ENCODE measurements at regions not wholly inside any gene's neighbourhood (a gene's known extent, or its start where the extent isn't known, plus 50 kb on each side); places are given as distances from the start of the nearest gene placed in this dataset.

DNA sequence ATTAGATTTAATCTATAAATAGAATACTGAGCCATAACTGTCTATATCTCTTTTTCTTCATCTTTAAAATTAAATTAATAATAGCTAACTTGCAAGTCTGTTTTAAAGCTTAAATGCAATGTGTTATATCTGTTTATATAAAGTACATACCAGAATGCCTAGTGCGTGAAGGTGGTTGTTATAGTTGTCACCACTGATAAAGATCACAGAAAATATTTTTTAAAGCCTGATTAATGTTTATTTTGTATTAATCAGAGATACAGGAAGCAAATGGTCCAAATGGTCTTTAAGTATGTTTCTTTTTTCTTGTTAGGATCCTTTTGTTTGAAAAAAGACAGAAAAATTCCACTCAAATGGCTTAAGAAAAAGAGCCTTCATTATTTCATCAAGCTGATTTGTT lies 560.6 kb downstream of the CPS1 start:
- no peaks in the 10 kb centered on the region for H4K20me1 ChIP-seq (ENCODE audit: control insufficient read depth, insufficient read depth, low read depth, low read length)
- no peaks in the 10 kb centered on the region for H3K36me3 ChIP-seq (ENCODE audit: control insufficient read depth, low read length)
- H3K27me3 ChIP-seq (ENCODE audit: control insufficient read depth, low read length): no peaks in the 10 kb centered on the region
- no peak for TF ChIP-seq CTCF (IDR thresholded peaks at IDR 0.05; ENCODE audit: low read depth, low read length, poor library complexity, severe bottlenecking)
- TF ChIP-seq EZH2phosphoT487 (IDR thresholded peaks at IDR 0.05; ENCODE audit: borderline replicate concordance, low read length): no peak
- no peaks in the 10 kb centered on the region for H3K79me2 ChIP-seq (ENCODE audit: control insufficient read depth, low read length)
- H3F3A ChIP-seq (ENCODE audit: control insufficient read depth, insufficient read depth): no peaks in the 10 kb centered on the region
- H3K4me2 ChIP-seq (ENCODE audit: low read length): no peak overlapping the region
- no peaks in the 10 kb centered on the region for H3K4me1 ChIP-seq (ENCODE audit: control insufficient read depth, low read length)
- H3K27ac ChIP-seq (ENCODE audit: low read depth, low read length): no peak overlapping the region
- H3K9me3 ChIP-seq (ENCODE audit: control insufficient read depth, insufficient read depth, low read length): no peaks in the 10 kb centered on the region
- no peak overlapping the region for H3K4me3 ChIP-seq (ENCODE audit: low read length)
- no peaks in the 10 kb centered on the region for H3K9me2 ChIP-seq (replicated peaks; ENCODE audit: control insufficient read depth, low read length)

DNA sequence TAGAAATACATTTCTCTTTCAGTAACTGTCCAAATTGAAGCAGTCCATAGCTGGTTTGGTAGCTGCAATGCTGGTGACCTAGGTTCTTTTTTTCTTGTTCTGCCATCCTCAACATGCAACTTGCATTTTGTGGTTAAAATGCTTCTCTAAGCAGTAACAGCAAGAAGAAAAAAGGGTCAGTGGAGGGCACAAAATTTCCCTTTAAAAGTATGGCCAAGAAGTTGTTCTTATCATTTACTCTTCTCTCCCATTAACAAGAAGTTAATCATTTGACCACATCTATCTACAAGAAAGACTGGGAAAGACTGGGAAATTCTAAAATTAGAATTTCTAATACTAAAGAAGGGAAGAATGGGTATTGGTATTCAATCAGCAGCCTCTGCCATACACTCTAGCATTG lies 569.9 kb downstream of the CPS1 start:
- H3K9me2 ChIP-seq (replicated peaks; ENCODE audit: control insufficient read depth, low read length): no peaks in the 10 kb centered on the region
- H3K79me2 ChIP-seq (ENCODE audit: control insufficient read depth, low read length): no peaks in the 10 kb centered on the region
- no peaks in the 10 kb centered on the region for H3K27me3 ChIP-seq (ENCODE audit: control insufficient read depth, low read length)
- H3K4me2 ChIP-seq (ENCODE audit: low read length): no peak overlapping the region
- no peaks in the 10 kb centered on the region for H3K36me3 ChIP-seq (ENCODE audit: control insufficient read depth, low read length)
- H3K27ac ChIP-seq (ENCODE audit: low read depth, low read length): no peak overlapping the region
- H3K4me1 ChIP-seq (ENCODE audit: control insufficient read depth, low read length): no peaks in the 10 kb centered on the region
- no peaks in the 10 kb centered on the region for H3F3A ChIP-seq (ENCODE audit: control insufficient read depth, insufficient read depth)
- H3K4me3 ChIP-seq (ENCODE audit: low read length): no peak overlapping the region
- no peaks in the 10 kb centered on the region for H4K20me1 ChIP-seq (ENCODE audit: control insufficient read depth, insufficient read depth, low read depth, low read length)
- TF ChIP-seq EZH2phosphoT487 (IDR thresholded peaks at IDR 0.05; ENCODE audit: borderline replicate concordance, low read length) (no peak), CTCF (IDR thresholded peaks at IDR 0.05; ENCODE audit: low read depth, low read length, poor library complexity, severe bottlenecking) (no peak)
- H3K9me3 ChIP-seq (ENCODE audit: control insufficient read depth, insufficient read depth, low read length): no peaks in the 10 kb centered on the region

- Histone ChIP-seq H3K27ac (ENCODE audit: low read depth, low read length) (no peak overlapping the region), H3F3A (ENCODE audit: control insufficient read depth, insufficient read depth) (no peaks in the 10 kb centered on the region), H3K9me2 (replicated peaks; ENCODE audit: control insufficient read depth, low read length) (no peaks in the 10 kb centered on the region), H3K4me3 (ENCODE audit: low read length) (no peak overlapping the region), H3K79me2 (ENCODE audit: control insufficient read depth, low read length) (no peaks in the 10 kb centered on the region), H3K9me3 (ENCODE audit: control insufficient read depth, insufficient read depth, low read length) (no peaks in the 10 kb centered on the region), H4K20me1 (ENCODE audit: control insufficient read depth, insufficient read depth, low read depth, low read length) (no peaks in the 10 kb centered on the region), H3K27me3 (ENCODE audit: control insufficient read depth, low read length) (no peaks in the 10 kb centered on the region), H3K36me3 (ENCODE audit: control insufficient read depth, low read length) (no peaks in the 10 kb centered on the region), H3K4me2 (ENCODE audit: low read length) (no peak overlapping the region), H3K4me1 (ENCODE audit: control insufficient read depth, low read length) (no peaks in the 10 kb centered on the region)
- no peak for TF ChIP-seq CTCF (IDR thresholded peaks at IDR 0.05; ENCODE audit: low read depth, low read length, poor library complexity, severe bottlenecking)
- no peak for TF ChIP-seq EZH2phosphoT487 (IDR thresholded peaks at IDR 0.05; ENCODE audit: borderline replicate concordance, low read length)
Observed at GRCh38 chr2:211127501-211127900, 571.1 kb downstream of the CPS1 start.

- TF ChIP-seq CTCF (IDR thresholded peaks at IDR 0.05; ENCODE audit: low read depth, low read length, poor library complexity, severe bottlenecking): no peak
- no peak for TF ChIP-seq EZH2phosphoT487 (IDR thresholded peaks at IDR 0.05; ENCODE audit: borderline replicate concordance, low read length)
Observed at GRCh38 chr2:211128287-211128686, 571.9 kb downstream of the CPS1 start.

More at GRCh38 chr2:211128287-211128686, 571.9 kb downstream of the CPS1 start:
- H3F3A ChIP-seq (ENCODE audit: control insufficient read depth, insufficient read depth): no peaks in the 10 kb centered on the region
- H3K4me3 ChIP-seq (ENCODE audit: low read length): no peak overlapping the region
- H3K4me2 ChIP-seq (ENCODE audit: low read length): no peak overlapping the region
- no peaks in the 10 kb centered on the region for H4K20me1 ChIP-seq (ENCODE audit: control insufficient read depth, insufficient read depth, low read depth, low read length)
- H3K4me1 ChIP-seq (ENCODE audit: control insufficient read depth, low read length): no peaks in the 10 kb centered on the region
- no peaks in the 10 kb centered on the region for H3K36me3 ChIP-seq (ENCODE audit: control insufficient read depth, low read length)
- no peaks in the 10 kb centered on the region for H3K9me2 ChIP-seq (replicated peaks; ENCODE audit: control insufficient read depth, low read length)
- no peak overlapping the region for H3K27ac ChIP-seq (ENCODE audit: low read depth, low read length)
- no peaks in the 10 kb centered on the region for H3K27me3 ChIP-seq (ENCODE audit: control insufficient read depth, low read length)
- no peaks in the 10 kb centered on the region for H3K79me2 ChIP-seq (ENCODE audit: control insufficient read depth, low read length)
- H3K9me3 ChIP-seq (ENCODE audit: control insufficient read depth, insufficient read depth, low read length): no peaks in the 10 kb centered on the region
